Fibroblast of mammary gland (primary cell): ENCODE measurements at regions not wholly inside any gene's neighbourhood (a gene's known extent, or its start where the extent isn't known, plus 50 kb on each side); places are given as distances from the start of the nearest gene placed in this dataset.
A peak's percentile ranks its signal among the peaks of the same experiment; 100 is the strongest.

Experiments
- DNase-seq: peaks from one replicate; pipeline ENCODE4 v3.0.0-alpha.2; 2010; ENCODE audit warnings: low read depth
- H3K4me3 ChIP-seq: 2 replicates; pipeline ENCODE4 v1.5.1; 2011; ENCODE audit warnings: low read depth, mild to moderate bottlenecking, low read length, moderate library complexity; ENCODE audit not compliant: control insufficient read depth
- CTCF ChIP-seq: conservative IDR thresholded peaks from 2 replicates; pipeline ENCODE4 v1.5.1; 2011; ENCODE audit warnings: low read depth, low read length, inconsistent platforms; ENCODE audit not compliant: control insufficient read depth, insufficient read depth

GRCh38 chr1:232682248-232682647 lies 52.3 kb upstream of the SIPA1L2 start:
- DNase-seq: no peak
- TF ChIP-seq CTCF: no peak
- H3K4me3 ChIP-seq: no peak overlapping the region

- no peak overlapping the region for H3K4me3 ChIP-seq
- DNase-seq: peak; percentile 50
- TF ChIP-seq CTCF: no peak
Measured at GRCh38 chr1:232684371-232685105, 54.6 kb upstream of the SIPA1L2 start.

- no peak overlapping the region for H3K4me3 ChIP-seq
- no peak for TF ChIP-seq CTCF
- DNase-seq: peak; percentile 38
Measured at GRCh38 chr1:232686346-232686745, 56.4 kb upstream of the SIPA1L2 start.

- H3K4me3 ChIP-seq: no peak overlapping the region
- DNase-seq: no peak
- no peak for TF ChIP-seq CTCF
Measured at GRCh38 chr1:232687304-232687703, 57.4 kb upstream of the SIPA1L2 start.

- no peak for DNase-seq
- TF ChIP-seq CTCF: no peak
- H3K4me3 ChIP-seq: no peak overlapping the region
Measured at GRCh38 chr1:232687728-232688127, 57.8 kb upstream of the SIPA1L2 start.

- H3K4me3 ChIP-seq: no peak overlapping the region
- DNase-seq: no peak
- no peak for TF ChIP-seq CTCF
Measured at GRCh38 chr1:232688398-232688797, 58.5 kb upstream of the SIPA1L2 start.
